SK-N-SH treated with all-trans-retinoic acid at 6 μM for 48 hours (cell line): ENCODE measurements at regions not wholly inside any gene's neighbourhood (a gene's known extent, or its start where the extent isn't known, plus 50 kb on each side); places are given as distances from the start of the nearest gene placed in this dataset.

ENCODE experiments used
- ATAC-seq: fragments of 200-7000 bp; cut with Tn5 transposase; 3 replicates; pipeline ENCODE4 v1.9.1; 2020; ENCODE audit warnings: mild to moderate bottlenecking, moderate library complexity
- ARNTL ChIP-seq: fragments of 450-650 bp; formaldehyde crosslinking; IDR thresholded peaks from 2 replicates; pipeline ENCODE4 v1.5.0; 2020; ENCODE audit warnings: low read depth, mild to moderate bottlenecking, moderate library complexity, borderline replicate concordance
- BACH2 ChIP-seq: fragments of 250-450 bp; sonication (Bioruptor Pico); IDR thresholded peaks from 2 replicates; pipeline ENCODE4 v1.9.0; 2021; ENCODE audit warnings: mild to moderate bottlenecking, borderline replicate concordance
- CSDC2 ChIP-seq: fragments of 250-450 bp; sonication (Bioruptor Pico); IDR thresholded peaks from 2 replicates; pipeline ENCODE4 v1.5.0; 2020; ENCODE audit warnings: mild to moderate bottlenecking, moderate library complexity
- ESRRG ChIP-seq: fragments of 250-450 bp; sonication (Bioruptor Pico); IDR thresholded peaks from 2 replicates; pipeline ENCODE4 v1.6.1; 2021; ENCODE audit warnings: mild to moderate bottlenecking
- GLIS3 ChIP-seq: fragments of 250-450 bp; sonication (Bioruptor Pico); IDR thresholded peaks from 2 replicates; pipeline ENCODE4 v1.5.0; 2020; ENCODE audit warnings: mild to moderate bottlenecking, moderate library complexity
- ISL1 ChIP-seq: fragments of 250-450 bp; sonication (Bioruptor Pico); IDR thresholded peaks from 2 replicates; pipeline ENCODE4 v2.1.2; 2022; ENCODE audit warnings: mild to moderate bottlenecking, moderate library complexity
- OSR1 ChIP-seq: fragments of 250-450 bp; sonication (Bioruptor Pico); IDR thresholded peaks from 2 replicates; pipeline ENCODE4 v1.8.0; 2022; ENCODE audit warnings: moderate library complexity, mild to moderate bottlenecking, inconsistent platforms
- PPARA ChIP-seq: fragments of 250-450 bp; sonication (Bioruptor Pico); IDR thresholded peaks from 2 replicates; pipeline ENCODE4 v1.5.0; 2020; ENCODE audit warnings: mild to moderate bottlenecking, borderline replicate concordance
- RARB ChIP-seq: fragments of 250-450 bp; sonication (Bioruptor Pico); IDR thresholded peaks from 2 replicates; pipeline ENCODE4 v1.8.0; 2021; ENCODE audit warnings: mild to moderate bottlenecking, moderate library complexity
- SNAI2 ChIP-seq: fragments of 250-450 bp; sonication (Bioruptor Pico); IDR thresholded peaks from 2 replicates; pipeline ENCODE4 v1.5.0; 2020; ENCODE audit warnings: mild to moderate bottlenecking, moderate library complexity
- TOX ChIP-seq: fragments of 250-450 bp; sonication (Bioruptor Pico); IDR thresholded peaks from 2 replicates; pipeline ENCODE4 v1.8.0; 2021; ENCODE audit warnings: mild to moderate bottlenecking, moderate library complexity, borderline replicate concordance
- ZC3H10 ChIP-seq: fragments of 250-450 bp; sonication (Bioruptor Pico); IDR thresholded peaks from 2 replicates; pipeline ENCODE4 v1.5.1; 2021; ENCODE audit warnings: mild to moderate bottlenecking, moderate library complexity
- ZFP3 ChIP-seq: fragments of 250-450 bp; sonication (Bioruptor Pico); IDR thresholded peaks from 2 replicates; pipeline ENCODE4 v1.5.0; 2020; ENCODE audit warnings: mild to moderate bottlenecking, moderate library complexity
- ZFP30 ChIP-seq: fragments of 450-650 bp; formaldehyde crosslinking; IDR thresholded peaks from 2 replicates; pipeline ENCODE4 v1.5.0; 2022; ENCODE audit warnings: mild to moderate bottlenecking, moderate library complexity
- ZNF565 ChIP-seq: fragments of 450-650 bp; formaldehyde crosslinking; conservative IDR thresholded peaks from 2 replicates; pipeline ENCODE4 v1.5.0; 2020; ENCODE audit warnings: low read depth, mild to moderate bottlenecking, moderate library complexity
- ZNF70 ChIP-seq: fragments of 450-650 bp; formaldehyde crosslinking; IDR thresholded peaks from 2 replicates; pipeline ENCODE4 v1.5.0; 2020; ENCODE audit warnings: mild to moderate bottlenecking, moderate library complexity
- ZNF8 ChIP-seq: fragments of 450-650 bp; formaldehyde crosslinking; IDR thresholded peaks from 2 replicates; pipeline ENCODE4 v1.5.0; 2020; ENCODE audit warnings: mild to moderate bottlenecking, moderate library complexity
- TF ChIP-seq, protein P1 (sequence below): fragments of 250-450 bp; sonication (Bioruptor Pico); IDR thresholded peaks from 2 replicates; pipeline ENCODE4 v1.8.0; 2020; ENCODE audit warnings: mild to moderate bottlenecking, moderate library complexity, borderline replicate concordance
- TF ChIP-seq, protein P2 (sequence below): fragments of 250-450 bp; sonication (Bioruptor Pico); IDR thresholded peaks from 2 replicates; pipeline ENCODE4 v1.8.0; 2021; ENCODE audit warnings: low read depth, mild to moderate bottlenecking, moderate library complexity, borderline replicate concordance
- TF ChIP-seq, protein P3 (sequence below): fragments of 250-450 bp; sonication (Bioruptor Pico); IDR thresholded peaks from 2 replicates; pipeline ENCODE4 v1.5.1; 2020; ENCODE audit warnings: low read depth, mild to moderate bottlenecking, moderate library complexity
- TF ChIP-seq, protein P4 (sequence below): fragments of 250-450 bp; sonication (Bioruptor Pico); IDR thresholded peaks from 2 replicates; pipeline ENCODE4 v1.5.1; 2021; ENCODE audit warnings: mild to moderate bottlenecking, moderate library complexity

GRCh38 chr2:88247531-88247930 lies 77.4 kb downstream of the THNSL2 start:
- no peak for ATAC-seq
- TF ChIP-seq, protein P1, sequence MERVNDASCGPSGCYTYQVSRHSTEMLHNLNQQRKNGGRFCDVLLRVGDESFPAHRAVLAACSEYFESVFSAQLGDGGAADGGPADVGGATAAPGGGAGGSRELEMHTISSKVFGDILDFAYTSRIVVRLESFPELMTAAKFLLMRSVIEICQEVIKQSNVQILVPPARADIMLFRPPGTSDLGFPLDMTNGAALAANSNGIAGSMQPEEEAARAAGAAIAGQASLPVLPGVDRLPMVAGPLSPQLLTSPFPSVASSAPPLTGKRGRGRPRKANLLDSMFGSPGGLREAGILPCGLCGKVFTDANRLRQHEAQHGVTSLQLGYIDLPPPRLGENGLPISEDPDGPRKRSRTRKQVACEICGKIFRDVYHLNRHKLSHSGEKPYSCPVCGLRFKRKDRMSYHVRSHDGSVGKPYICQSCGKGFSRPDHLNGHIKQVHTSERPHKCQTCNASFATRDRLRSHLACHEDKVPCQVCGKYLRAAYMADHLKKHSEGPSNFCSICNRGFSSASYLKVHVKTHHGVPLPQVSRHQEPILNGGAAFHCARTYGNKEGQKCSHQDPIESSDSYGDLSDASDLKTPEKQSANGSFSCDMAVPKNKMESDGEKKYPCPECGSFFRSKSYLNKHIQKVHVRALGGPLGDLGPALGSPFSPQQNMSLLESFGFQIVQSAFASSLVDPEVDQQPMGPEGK (CRISPR knock-in tag): no peak

GRCh38 chr2:88245109-88245508 lies 75.0 kb downstream of the THNSL2 start:
- ATAC-seq: no peak
- TF ChIP-seq ISL1 (CRISPR knock-in tag) (no peak), GLIS3 (CRISPR knock-in tag) (no peak), ZNF8 (no peak), TOX (CRISPR knock-in tag) (no peak), SNAI2 (CRISPR knock-in tag) (no peak), ZFP30 (CRISPR knock-in tag) (no peak)
- TF ChIP-seq, protein P1 (CRISPR knock-in tag): no peak

- TF ChIP-seq, protein P2, sequence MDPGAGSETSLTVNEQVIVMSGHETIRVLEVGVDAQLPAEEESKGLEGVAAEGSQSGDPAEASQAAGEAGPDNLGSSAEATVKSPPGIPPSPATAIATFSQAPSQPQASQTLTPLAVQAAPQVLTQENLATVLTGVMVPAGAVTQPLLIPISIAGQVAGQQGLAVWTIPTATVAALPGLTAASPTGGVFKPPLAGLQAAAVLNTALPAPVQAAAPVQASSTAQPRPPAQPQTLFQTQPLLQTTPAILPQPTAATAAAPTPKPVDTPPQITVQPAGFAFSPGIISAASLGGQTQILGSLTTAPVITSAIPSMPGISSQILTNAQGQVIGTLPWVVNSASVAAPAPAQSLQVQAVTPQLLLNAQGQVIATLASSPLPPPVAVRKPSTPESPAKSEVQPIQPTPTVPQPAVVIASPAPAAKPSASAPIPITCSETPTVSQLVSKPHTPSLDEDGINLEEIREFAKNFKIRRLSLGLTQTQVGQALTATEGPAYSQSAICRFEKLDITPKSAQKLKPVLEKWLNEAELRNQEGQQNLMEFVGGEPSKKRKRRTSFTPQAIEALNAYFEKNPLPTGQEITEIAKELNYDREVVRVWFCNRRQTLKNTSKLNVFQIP: no peak
- TF ChIP-seq ESRRG (CRISPR knock-in tag): no peak
- no peak for TF ChIP-seq ZFP30 (CRISPR knock-in tag)
- no peak for TF ChIP-seq ZC3H10
- TF ChIP-seq ARNTL (CRISPR knock-in tag): no peak
- no peak for TF ChIP-seq TOX (CRISPR knock-in tag)
- TF ChIP-seq RARB (CRISPR knock-in tag): no peak
- TF ChIP-seq GLIS3 (CRISPR knock-in tag): no peak
- TF ChIP-seq, protein P3, sequence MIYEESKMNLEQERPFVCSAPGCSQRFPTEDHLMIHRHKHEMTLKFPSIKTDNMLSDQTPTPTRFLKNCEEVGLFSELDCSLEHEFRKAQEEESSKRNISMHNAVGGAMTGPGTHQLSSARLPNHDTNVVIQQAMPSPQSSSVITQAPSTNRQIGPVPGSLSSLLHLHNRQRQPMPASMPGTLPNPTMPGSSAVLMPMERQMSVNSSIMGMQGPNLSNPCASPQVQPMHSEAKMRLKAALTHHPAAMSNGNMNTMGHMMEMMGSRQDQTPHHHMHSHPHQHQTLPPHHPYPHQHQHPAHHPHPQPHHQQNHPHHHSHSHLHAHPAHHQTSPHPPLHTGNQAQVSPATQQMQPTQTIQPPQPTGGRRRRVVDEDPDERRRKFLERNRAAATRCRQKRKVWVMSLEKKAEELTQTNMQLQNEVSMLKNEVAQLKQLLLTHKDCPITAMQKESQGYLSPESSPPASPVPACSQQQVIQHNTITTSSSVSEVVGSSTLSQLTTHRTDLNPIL (CRISPR knock-in tag): no peak
- no peak for ATAC-seq
Measured at GRCh38 chr2:88239781-88240180, 69.6 kb downstream of the THNSL2 start.

DNA sequence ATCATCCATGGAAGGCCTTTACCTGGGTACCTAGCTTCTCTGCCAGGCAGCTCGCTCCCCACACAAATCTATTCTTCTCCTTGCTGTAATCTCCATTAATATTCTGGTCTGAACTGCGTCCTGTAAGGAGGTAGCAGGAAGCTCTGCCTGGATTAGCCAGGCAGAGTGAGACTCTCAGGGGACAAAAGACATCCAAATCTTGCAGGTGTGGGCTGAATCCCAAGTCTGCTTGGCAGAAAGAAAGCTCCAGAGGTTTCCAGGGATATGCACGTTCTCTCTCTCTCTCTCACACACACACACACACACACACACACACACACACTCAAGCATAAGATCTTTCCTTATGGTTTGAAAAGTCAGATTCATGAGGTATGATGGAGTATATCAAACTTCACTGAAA lies 66.5 kb downstream of the THNSL2 start:
- no peak for TF ChIP-seq ARNTL (CRISPR knock-in tag)
- TF ChIP-seq RARB (CRISPR knock-in tag): no peak
- no peak for TF ChIP-seq ISL1 (CRISPR knock-in tag)
- no peak for TF ChIP-seq CSDC2 (CRISPR knock-in tag)
- no peak for TF ChIP-seq ZNF565 (CRISPR knock-in tag)
- TF ChIP-seq, protein P4, sequence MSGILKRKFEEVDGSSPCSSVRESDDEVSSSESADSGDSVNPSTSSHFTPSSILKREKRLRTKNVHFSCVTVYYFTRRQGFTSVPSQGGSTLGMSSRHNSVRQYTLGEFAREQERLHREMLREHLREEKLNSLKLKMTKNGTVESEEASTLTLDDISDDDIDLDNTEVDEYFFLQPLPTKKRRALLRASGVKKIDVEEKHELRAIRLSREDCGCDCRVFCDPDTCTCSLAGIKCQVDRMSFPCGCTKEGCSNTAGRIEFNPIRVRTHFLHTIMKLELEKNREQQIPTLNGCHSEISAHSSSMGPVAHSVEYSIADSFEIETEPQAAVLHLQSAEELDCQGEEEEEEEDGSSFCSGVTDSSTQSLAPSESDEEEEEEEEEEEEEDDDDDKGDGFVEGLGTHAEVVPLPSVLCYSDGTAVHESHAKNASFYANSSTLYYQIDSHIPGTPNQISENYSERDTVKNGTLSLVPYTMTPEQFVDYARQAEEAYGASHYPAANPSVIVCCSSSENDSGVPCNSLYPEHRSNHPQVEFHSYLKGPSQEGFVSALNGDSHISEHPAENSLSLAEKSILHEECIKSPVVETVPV (CRISPR knock-in tag): no peak
- TF ChIP-seq TOX (CRISPR knock-in tag): no peak
- TF ChIP-seq ZFP3 (CRISPR knock-in tag): no peak
- TF ChIP-seq OSR1 (CRISPR knock-in tag): no peak
- no peak for TF ChIP-seq GLIS3 (CRISPR knock-in tag)
- TF ChIP-seq ZNF8: no peak
- no peak for TF ChIP-seq PPARA (CRISPR knock-in tag)
- no peak for TF ChIP-seq BACH2
- TF ChIP-seq SNAI2 (CRISPR knock-in tag): no peak
- TF ChIP-seq ZNF70 (CRISPR knock-in tag): no peak
- ATAC-seq: no peak
